Gastrocnemius medialis (tissue), 4 donors: ENCODE measurements at regions not wholly inside any gene's neighbourhood (a gene's known extent, or its start where the extent isn't known, plus 50 kb on each side); places are given as distances from the start of the nearest gene placed in this dataset.

Experiments used
- POLR2A ChIP-seq, 2 donors: fragments of 450-650 bp; IDR thresholded peaks; one replicate each; pipeline ENCODE4 v1.6.1; 2017; ENCODE audit warnings: antibody characterized with exemption in 2 of 2, mild to moderate bottlenecking in 2 of 2, moderate library complexity in 2 of 2
- TF ChIP-seq, protein P1 (sequence below), 5 experiments: fragments of 450-650 bp in 3 of 5; fragments of 200-600 bp in 2 of 5; sonication (generic) in 2 of 5; IDR thresholded peaks in 4 of 5; conservative IDR thresholded peaks in 1 of 5; 1 replicate in 4 of 5; 2 replicates in 1 of 5; pipeline ENCODE4 v1.5.1; 2016 to 2019; ENCODE audit warnings: antibody characterized with exemption in 5 of 5, mild to moderate bottlenecking in 3 of 5, moderate library complexity in 3 of 5

DNA sequence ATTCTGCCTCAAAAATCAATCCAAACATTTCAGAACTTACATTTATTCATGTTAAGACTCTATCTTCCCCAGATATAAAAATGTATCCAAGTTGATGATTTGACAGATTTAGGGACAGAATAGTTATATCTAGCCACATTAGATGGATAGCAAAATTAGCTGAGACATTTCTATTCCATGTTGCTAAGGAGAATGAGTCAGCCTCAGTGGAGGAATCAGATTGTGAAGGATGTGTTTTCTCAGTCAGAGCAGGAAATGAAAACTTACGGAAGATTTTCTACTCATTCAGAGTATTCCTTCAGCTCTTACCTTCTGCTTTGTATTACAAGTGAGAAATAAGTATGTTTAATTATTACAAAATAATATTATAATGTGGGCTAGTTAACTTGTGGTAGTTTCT is 556.3 kb upstream of the ANO3 start:
- TF ChIP-seq, protein P1, sequence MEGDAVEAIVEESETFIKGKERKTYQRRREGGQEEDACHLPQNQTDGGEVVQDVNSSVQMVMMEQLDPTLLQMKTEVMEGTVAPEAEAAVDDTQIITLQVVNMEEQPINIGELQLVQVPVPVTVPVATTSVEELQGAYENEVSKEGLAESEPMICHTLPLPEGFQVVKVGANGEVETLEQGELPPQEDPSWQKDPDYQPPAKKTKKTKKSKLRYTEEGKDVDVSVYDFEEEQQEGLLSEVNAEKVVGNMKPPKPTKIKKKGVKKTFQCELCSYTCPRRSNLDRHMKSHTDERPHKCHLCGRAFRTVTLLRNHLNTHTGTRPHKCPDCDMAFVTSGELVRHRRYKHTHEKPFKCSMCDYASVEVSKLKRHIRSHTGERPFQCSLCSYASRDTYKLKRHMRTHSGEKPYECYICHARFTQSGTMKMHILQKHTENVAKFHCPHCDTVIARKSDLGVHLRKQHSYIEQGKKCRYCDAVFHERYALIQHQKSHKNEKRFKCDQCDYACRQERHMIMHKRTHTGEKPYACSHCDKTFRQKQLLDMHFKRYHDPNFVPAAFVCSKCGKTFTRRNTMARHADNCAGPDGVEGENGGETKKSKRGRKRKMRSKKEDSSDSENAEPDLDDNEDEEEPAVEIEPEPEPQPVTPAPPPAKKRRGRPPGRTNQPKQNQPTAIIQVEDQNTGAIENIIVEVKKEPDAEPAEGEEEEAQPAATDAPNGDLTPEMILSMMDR (IDR thresholded peaks at IDR 0.05 in 4 of 5, conservative IDR thresholded peaks at IDR 0.05 in 1 of 5) = no peak
- TF ChIP-seq POLR2A (IDR thresholded peaks at IDR 0.05) = no peak
